Activated B cell treated with CpG ODN at 0.5 μM for 24 hours (primary cell): ENCODE measurements at regions not wholly inside any gene's neighbourhood (a gene's known extent, or its start where the extent isn't known, plus 50 kb on each side); places are given as distances from the start of the nearest gene placed in this dataset.

Source experiments
- ATAC-seq: fragments of 200-7000 bp; cut with Tn5 transposase; one replicate; pipeline ENCODE4 v1.10.0; 2021; ENCODE audit warnings: low read depth, mild to moderate bottlenecking, moderate library complexity
- CTCF ChIA-PET: fragments of 350-600 bp; sonication (Branson Sonifier 250); formaldehyde crosslinking; loops from one replicate; lab custom pipeline; 2021; ENCODE audit warnings: antibody characterized with exemption; lab: Charles Lee
- POLR2A ChIA-PET: fragments of 350-600 bp; sonication (Branson Sonifier 250); formaldehyde crosslinking; loops from one replicate; lab custom pipeline; 2021; ENCODE audit warnings: antibody characterized with exemption; lab: Charles Lee
- DNase-seq: peaks from one replicate; pipeline ENCODE4 v3.0.0; 2022
- H3K27ac Mint-ChIP-seq: one replicate; pipeline ENCODE4 v1.8.0; 2020; ENCODE audit warnings: mixed read lengths
- H3K27me3 Mint-ChIP-seq: one replicate; pipeline ENCODE4 v1.8.0; 2021; ENCODE audit warnings: mixed read lengths
- H3K36me3 Mint-ChIP-seq: one replicate; pipeline ENCODE4 v1.8.0; 2021; ENCODE audit warnings: low read depth, mixed read lengths
- H3K4me1 Mint-ChIP-seq: one replicate; pipeline ENCODE4 v1.8.0; 2021; ENCODE audit warnings: mixed read lengths
- H3K4me3 Mint-ChIP-seq: one replicate; pipeline ENCODE4 v1.8.0; 2020; ENCODE audit warnings: mild to moderate bottlenecking, mixed read lengths
- H3K9me3 Mint-ChIP-seq: one replicate; pipeline ENCODE4 v1.8.0; 2020; ENCODE audit warnings: mixed read lengths
- intact Hi-C: fragments of 100-400 bp; cut with micrococcal nuclease; formaldehyde crosslinking; loops from one replicate; pipeline ENCODE4 v1.15.1; 2024
- TF ChIP-seq, protein P1 (sequence below): fragments of 200-600 bp; IDR thresholded peaks from one replicate; pipeline ENCODE4 v1.8.0; 2022; ENCODE audit warnings: antibody characterized with exemption, mild to moderate bottlenecking

- Mint-ChIP-seq H3K27me3 (peaks cover 5% of the 10 kb centered on the region), H3K27ac (no peak overlapping the region), H3K4me1 (no peaks in the 10 kb centered on the region), H3K36me3 (no peaks in the 10 kb centered on the region), H3K4me3 (no peak overlapping the region), H3K9me3 (no peaks in the 10 kb centered on the region)
- ATAC-seq (no peak), DNase-seq (no peak)
- CTCF ChIA-PET = no interaction called here
- POLR2A ChIA-PET = no interaction called here
- TF ChIP-seq, protein P1, sequence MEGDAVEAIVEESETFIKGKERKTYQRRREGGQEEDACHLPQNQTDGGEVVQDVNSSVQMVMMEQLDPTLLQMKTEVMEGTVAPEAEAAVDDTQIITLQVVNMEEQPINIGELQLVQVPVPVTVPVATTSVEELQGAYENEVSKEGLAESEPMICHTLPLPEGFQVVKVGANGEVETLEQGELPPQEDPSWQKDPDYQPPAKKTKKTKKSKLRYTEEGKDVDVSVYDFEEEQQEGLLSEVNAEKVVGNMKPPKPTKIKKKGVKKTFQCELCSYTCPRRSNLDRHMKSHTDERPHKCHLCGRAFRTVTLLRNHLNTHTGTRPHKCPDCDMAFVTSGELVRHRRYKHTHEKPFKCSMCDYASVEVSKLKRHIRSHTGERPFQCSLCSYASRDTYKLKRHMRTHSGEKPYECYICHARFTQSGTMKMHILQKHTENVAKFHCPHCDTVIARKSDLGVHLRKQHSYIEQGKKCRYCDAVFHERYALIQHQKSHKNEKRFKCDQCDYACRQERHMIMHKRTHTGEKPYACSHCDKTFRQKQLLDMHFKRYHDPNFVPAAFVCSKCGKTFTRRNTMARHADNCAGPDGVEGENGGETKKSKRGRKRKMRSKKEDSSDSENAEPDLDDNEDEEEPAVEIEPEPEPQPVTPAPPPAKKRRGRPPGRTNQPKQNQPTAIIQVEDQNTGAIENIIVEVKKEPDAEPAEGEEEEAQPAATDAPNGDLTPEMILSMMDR = no peak
- intact Hi-C loops = no loop called here
Measured at GRCh38 chr16:75854152-75854551, 127.9 kb upstream of the CPHXL start.

DNA sequence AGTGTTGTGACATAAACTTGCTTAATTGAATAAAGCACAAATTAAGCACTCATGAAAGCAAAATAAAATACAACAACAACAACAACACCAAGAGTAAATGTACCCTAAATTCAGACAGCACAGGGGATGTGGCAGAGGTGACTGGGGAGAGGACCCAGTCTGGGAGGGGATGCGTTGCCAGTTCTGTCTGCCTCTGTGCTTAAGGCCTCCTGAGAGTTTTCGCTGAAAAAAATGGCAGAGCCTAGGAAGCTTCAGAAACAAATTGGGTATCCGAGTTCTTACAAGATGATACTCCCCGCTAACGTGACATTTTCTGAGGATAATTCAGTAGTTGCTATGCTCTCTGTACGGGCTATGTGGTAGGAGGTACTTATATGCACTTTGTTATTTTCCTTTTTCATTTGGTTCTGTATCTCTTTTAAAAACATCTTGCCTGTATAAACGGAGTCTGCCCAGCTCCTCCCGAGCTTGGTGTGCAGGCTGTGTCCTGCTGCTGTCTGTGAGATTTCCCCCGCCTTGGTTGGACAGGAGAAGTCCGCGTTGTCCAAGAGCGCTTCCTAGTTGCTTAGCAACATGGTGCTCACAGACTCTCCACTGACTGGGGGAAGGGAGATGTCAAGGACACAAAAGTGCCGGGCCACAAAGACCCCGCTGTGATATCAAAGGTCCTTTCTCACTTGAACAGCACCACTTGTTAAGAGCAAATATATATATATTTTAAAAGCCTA, 134.2 kb upstream of the CPHXL start:
- H3K9me3 Mint-ChIP-seq = no peaks in the 10 kb centered on the region
- CTCF ChIA-PET = no interaction called here

GRCh38 chr16:75861311-75862097, 135.2 kb upstream of the CPHXL start:
- no peak overlapping the region for H3K27ac Mint-ChIP-seq
- H3K27me3 Mint-ChIP-seq = peaks cover 5% of the 10 kb centered on the region
- no peak for ATAC-seq
- ChIA-PET CTCF (no interaction called here), POLR2A (no interaction called here)
- no peaks in the 10 kb centered on the region for H3K4me1 Mint-ChIP-seq
- no peak overlapping the region for H3K4me3 Mint-ChIP-seq
- H3K9me3 Mint-ChIP-seq = no peaks in the 10 kb centered on the region
- TF ChIP-seq, protein P1 = no peak
- no peaks in the 10 kb centered on the region for H3K36me3 Mint-ChIP-seq
- intact Hi-C loops = no loop called here
- DNase-seq = no peak

More for the DNA sequence above, 134.2 kb upstream of the CPHXL start:
- no peak overlapping the region for H3K4me3 Mint-ChIP-seq
- intact Hi-C loops = no loop called here
- H3K4me1 Mint-ChIP-seq = no peaks in the 10 kb centered on the region
- POLR2A ChIA-PET = no interaction called here
- DNase-seq (no peak), ATAC-seq (no peak)
- TF ChIP-seq, protein P1 = no peak
- peaks cover 5% of the 10 kb centered on the region for H3K27me3 Mint-ChIP-seq
- no peak overlapping the region for H3K27ac Mint-ChIP-seq
- no peaks in the 10 kb centered on the region for H3K36me3 Mint-ChIP-seq

DNA sequence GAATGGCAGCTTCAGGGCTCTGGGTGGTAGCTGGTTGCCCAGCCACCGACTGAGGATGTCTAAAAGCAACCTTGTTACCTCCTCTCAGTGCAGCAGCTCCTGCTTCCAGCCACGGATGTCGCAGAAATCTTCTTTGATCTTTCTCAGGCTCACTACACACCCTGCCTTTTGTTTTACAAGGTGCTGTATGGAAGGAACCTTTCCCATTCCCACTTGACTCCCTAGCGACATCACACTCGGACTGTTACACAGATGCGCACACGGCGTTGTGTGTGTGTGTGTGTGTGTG, 135.8 kb upstream of the CPHXL start:
- ATAC-seq (no peak), DNase-seq (no peak)
- H3K27ac Mint-ChIP-seq = no peak overlapping the region
- H3K9me3 Mint-ChIP-seq = no peaks in the 10 kb centered on the region
- no peaks in the 10 kb centered on the region for H3K4me1 Mint-ChIP-seq
- ChIA-PET POLR2A (no interaction called here), CTCF (no interaction called here)
- H3K27me3 Mint-ChIP-seq = peaks cover 5% of the 10 kb centered on the region
- intact Hi-C loops = no loop called here
- TF ChIP-seq, protein P1 = no peak
- no peaks in the 10 kb centered on the region for H3K36me3 Mint-ChIP-seq
- H3K4me3 Mint-ChIP-seq = no peak overlapping the region

DNA sequence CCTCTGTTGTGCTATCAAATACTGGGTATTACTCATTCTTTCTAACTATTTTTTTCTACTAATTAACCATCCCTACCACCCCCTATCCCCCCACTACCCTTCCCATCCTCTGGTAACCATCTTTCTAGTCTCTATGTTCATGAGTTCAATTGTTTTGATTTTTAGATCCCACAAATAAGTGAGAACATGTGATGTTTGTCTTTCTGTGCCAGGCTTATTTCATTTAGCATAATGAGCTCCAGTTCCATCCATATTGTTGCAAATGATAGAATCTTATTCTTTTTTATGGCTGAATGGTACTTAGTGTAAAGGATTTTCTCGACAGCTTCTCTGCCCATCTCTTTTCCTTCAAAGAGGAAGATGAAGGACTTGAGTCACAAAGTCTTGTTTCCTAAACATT, 138.0 kb upstream of the CPHXL start:
- Mint-ChIP-seq H3K27ac (no peak overlapping the region), H3K36me3 (no peaks in the 10 kb centered on the region), H3K4me1 (no peaks in the 10 kb centered on the region), H3K9me3 (no peaks in the 10 kb centered on the region), H3K4me3 (no peak overlapping the region), H3K27me3 (no peaks in the 10 kb centered on the region)
- POLR2A ChIA-PET = no interaction called here
- intact Hi-C loops = no loop called here
- DNase-seq = no peak
- CTCF ChIA-PET = no interaction called here
- ATAC-seq = no peak
- TF ChIP-seq, protein P1 = no peak
